PC-3 (cell line): ENCODE measurements at regions not wholly inside any gene's neighbourhood (a gene's known extent, or its start where the extent isn't known, plus 50 kb on each side); places are given as distances from the start of the nearest gene placed in this dataset.

Source experiments
- ATAC-seq: fragments of 200-7000 bp; cut with Tn5 transposase; 2 replicates; pipeline ENCODE4 v1.9.1; 2020; ENCODE audit warnings: mild to moderate bottlenecking, moderate library complexity
- BruUV-seq: library from RNA; stranded (reverse); fragments of 400-500 nt; replicated peaks from 2 replicates; lab custom pipeline; 2021; lab: Mats Ljungman, UMichigan
- CTCF ChIA-PET: fragments of 300-600 bp; sonication (Branson Sonifier 250); formaldehyde crosslinking; loops from one replicate; lab custom pipeline; 2022; ENCODE audit warnings: antibody characterized with exemption; lab: Charles Lee
- POLR2A ChIA-PET: fragments of 300-600 bp; sonication (Branson Sonifier 250); formaldehyde crosslinking; loops from one replicate; lab custom pipeline; 2022; ENCODE audit warnings: antibody characterized with exemption; ENCODE audit not compliant: unreplicated experiment; lab: Charles Lee
- DNase-seq: peaks from one replicate; pipeline ENCODE4 v3.0.0-alpha.2; 2015
- H2AFZ ChIP-seq: fragments of 300-600 bp; sonication (generic); 2 replicates; pipeline ENCODE4 v1.6.0; 2016; ENCODE audit warnings: antibody characterized with exemption, low read length
- H3F3A ChIP-seq: fragments of 300-600 bp; sonication (generic); one replicate; pipeline ENCODE4 v1.6.0; 2017; ENCODE audit warnings: antibody characterized with exemption, low read length, control low read depth, mild to moderate bottlenecking; ENCODE audit not compliant: unreplicated experiment
- H3K27ac ChIP-seq: fragments of 300-600 bp; sonication (generic); 2 replicates; pipeline ENCODE4 v1.5.1; 2016; ENCODE audit warnings: mild to moderate bottlenecking, low read length
- H3K27me3 ChIP-seq: fragments of 300-600 bp; sonication (generic); 2 replicates; pipeline ENCODE4 v1.6.1; 2016; ENCODE audit warnings: low read length, mixed read lengths
- H3K36me3 ChIP-seq: fragments of 300-600 bp; sonication (generic); 2 replicates; pipeline ENCODE4 v1.6.1; 2016; ENCODE audit warnings: low read depth, mixed run types, low read length, mixed read lengths
- H3K4me1 ChIP-seq: fragments of 300-600 bp; sonication (generic); 2 replicates; pipeline ENCODE4 v1.5.1; 2016; ENCODE audit warnings: low read length; ENCODE audit not compliant: insufficient read depth
- H3K4me2 ChIP-seq: fragments of 300-600 bp; sonication (generic); 2 replicates; pipeline ENCODE4 v1.6.0; 2016; ENCODE audit warnings: low read length
- H3K4me3 ChIP-seq: fragments of 300-600 bp; sonication (generic); 2 replicates; pipeline ENCODE4 v1.5.1; 2016; ENCODE audit warnings: mild to moderate bottlenecking, low read length, mixed read lengths
- H3K79me2 ChIP-seq: fragments of 300-600 bp; sonication (generic); 2 replicates; pipeline ENCODE4 v1.6.1; 2017; ENCODE audit warnings: low read length, mixed read lengths
- H3K9ac ChIP-seq: fragments of 300-600 bp; sonication (generic); 2 replicates; pipeline ENCODE4 v1.6.0; 2016; ENCODE audit warnings: mild to moderate bottlenecking, low read length
- H3K9me2 ChIP-seq: fragments of 300-600 bp; sonication (generic); replicated peaks from 2 replicates; pipeline ENCODE4 v1.6.1; 2016; ENCODE audit warnings: mixed run types, low read length, mixed read lengths
- H3K9me3 ChIP-seq: fragments of 300-600 bp; sonication (generic); 2 replicates; pipeline ENCODE4 v1.6.1; 2016; ENCODE audit warnings: low read length, mixed read lengths
- H4K20me1 ChIP-seq: fragments of 300-600 bp; sonication (generic); 2 replicates; pipeline ENCODE4 v1.6.1; 2016; ENCODE audit warnings: low read length, mixed read lengths
- EZH2 ChIP-seq: fragments of 300-600 bp; sonication (generic); IDR thresholded peaks from one replicate; pipeline ENCODE4 v1.6.1; 2017; ENCODE audit warnings: antibody characterized with exemption, mild to moderate bottlenecking, low read length; ENCODE audit not compliant: unreplicated experiment
- EZH2phosphoT487 ChIP-seq: fragments of 300-600 bp; sonication (generic); IDR thresholded peaks from 2 replicates; pipeline ENCODE4 v1.6.1; 2018; ENCODE audit warnings: mild to moderate bottlenecking, antibody characterized with exemption, low read length, borderline replicate concordance
- intact Hi-C: fragments of 100-400 bp; cut with micrococcal nuclease; formaldehyde crosslinking; loops from 2 replicates; pipeline ENCODE4 v1.9.0; 2023
- TF ChIP-seq, protein P1 (sequence below): fragments of 300-600 bp; sonication (generic); conservative IDR thresholded peaks from 2 replicates; pipeline ENCODE4 v1.5.1; 2017; ENCODE audit warnings: antibody characterized with exemption, low read depth, mild to moderate bottlenecking, low read length

DNA sequence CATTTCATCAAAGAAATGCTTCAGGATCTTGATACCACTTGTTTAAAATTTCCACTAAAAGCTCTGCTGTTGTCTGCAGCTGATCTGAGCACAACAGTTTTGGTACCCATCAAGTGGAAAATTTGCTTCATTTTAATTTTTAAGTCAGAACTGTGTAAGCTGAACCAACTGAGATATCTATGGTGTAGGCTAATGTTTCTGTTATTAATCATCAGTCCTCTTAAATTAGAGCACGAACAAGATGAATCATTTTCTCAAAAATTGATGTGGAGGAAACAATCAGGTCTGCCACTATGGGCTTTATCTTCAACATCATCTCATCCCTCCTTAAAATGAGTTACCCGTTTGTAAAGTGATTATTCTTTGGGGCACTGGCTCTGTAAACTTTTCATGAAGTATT lies 221.5 kb upstream of the NBEA start:
- ATAC-seq, result peak; percentile 8

DNA sequence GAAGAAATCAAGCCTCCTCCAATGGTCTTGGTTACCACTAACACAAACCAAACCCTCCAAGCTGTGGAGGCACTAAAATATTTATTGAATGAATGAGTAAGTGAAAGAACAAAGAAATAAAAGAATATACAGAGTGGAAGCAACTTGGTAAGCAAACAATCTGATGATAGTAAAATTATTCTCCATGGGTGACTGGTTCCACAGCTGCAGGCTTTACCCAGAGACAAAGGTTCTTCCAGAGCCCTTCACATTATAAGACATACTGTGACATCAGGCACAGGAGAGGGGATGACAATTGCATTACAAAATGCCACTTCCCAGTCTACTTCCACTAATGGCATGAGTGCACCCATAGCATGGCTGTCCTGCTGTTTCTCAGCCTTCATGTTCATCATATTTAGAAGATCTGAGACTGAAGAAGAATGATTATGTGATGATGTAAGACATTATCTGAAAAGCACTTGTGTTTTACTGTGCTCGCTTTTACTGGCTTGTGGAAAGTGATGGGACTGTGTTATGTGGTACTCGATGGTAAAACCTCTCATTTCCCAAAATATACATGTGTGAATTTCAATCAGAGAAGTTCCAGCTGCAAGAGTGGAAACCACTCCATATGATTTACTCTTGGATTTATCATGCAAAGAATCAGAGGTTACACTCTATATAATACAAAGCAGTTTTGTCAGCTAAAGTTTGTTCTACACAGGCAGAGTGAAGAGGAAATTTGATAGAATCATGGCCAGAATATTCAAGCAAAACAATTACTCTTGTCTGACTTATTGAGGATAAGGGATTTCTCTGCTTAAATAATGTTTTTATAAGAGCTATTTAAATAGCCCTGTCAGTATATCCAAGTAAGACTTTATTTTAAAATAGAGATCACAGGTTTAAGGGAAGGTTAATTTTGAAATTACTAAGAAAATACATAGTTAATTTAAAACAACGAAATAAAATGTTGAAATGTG lies 220.2 kb upstream of the NBEA start:
- H3K79me2 ChIP-seq, result no peaks in the 10 kb centered on the region
- H3K9me2 ChIP-seq, result no peaks in the 10 kb centered on the region
- H3K4me2 ChIP-seq, result peak overlapping the region; percentile 3; the same call in 1 of the 2 replicates
- ChIA-PET CTCF (no interaction called here), POLR2A (no interaction called here)
- no peak overlapping the region for H3K9ac ChIP-seq
- ATAC-seq, result peak; percentile 93
- no peaks in the 10 kb centered on the region for H3K36me3 ChIP-seq
- no TSS peak for BruUV-seq
- peak overlapping the region; percentile 57 for H3K27ac ChIP-seq
- H2AFZ ChIP-seq, result no peak overlapping the region
- intact Hi-C loops, result loop anchor here (1.0 to 5.0 kb wide), 7 partner anchors 105 to 435 kb away; partner anchors contain the start of gene NBEA
- H3F3A ChIP-seq, result no peaks in the 10 kb centered on the region
- no peaks in the 10 kb centered on the region for H3K9me3 ChIP-seq
- H3K27me3 ChIP-seq, result no peaks in the 10 kb centered on the region
- peak; percentile 49 for DNase-seq
- no peak overlapping the region for H3K4me3 ChIP-seq
- no peak for TF ChIP-seq EZH2phosphoT487
- TF ChIP-seq, protein P1, sequence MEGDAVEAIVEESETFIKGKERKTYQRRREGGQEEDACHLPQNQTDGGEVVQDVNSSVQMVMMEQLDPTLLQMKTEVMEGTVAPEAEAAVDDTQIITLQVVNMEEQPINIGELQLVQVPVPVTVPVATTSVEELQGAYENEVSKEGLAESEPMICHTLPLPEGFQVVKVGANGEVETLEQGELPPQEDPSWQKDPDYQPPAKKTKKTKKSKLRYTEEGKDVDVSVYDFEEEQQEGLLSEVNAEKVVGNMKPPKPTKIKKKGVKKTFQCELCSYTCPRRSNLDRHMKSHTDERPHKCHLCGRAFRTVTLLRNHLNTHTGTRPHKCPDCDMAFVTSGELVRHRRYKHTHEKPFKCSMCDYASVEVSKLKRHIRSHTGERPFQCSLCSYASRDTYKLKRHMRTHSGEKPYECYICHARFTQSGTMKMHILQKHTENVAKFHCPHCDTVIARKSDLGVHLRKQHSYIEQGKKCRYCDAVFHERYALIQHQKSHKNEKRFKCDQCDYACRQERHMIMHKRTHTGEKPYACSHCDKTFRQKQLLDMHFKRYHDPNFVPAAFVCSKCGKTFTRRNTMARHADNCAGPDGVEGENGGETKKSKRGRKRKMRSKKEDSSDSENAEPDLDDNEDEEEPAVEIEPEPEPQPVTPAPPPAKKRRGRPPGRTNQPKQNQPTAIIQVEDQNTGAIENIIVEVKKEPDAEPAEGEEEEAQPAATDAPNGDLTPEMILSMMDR, result no peak
- TF ChIP-seq EZH2, result no peak
- no peaks in the 10 kb centered on the region for H4K20me1 ChIP-seq
- H3K4me1 ChIP-seq, result peaks cover 36% of the 10 kb centered on the region

More for the DNA sequence above, 221.5 kb upstream of the NBEA start:
- Histone ChIP-seq H4K20me1 (no peaks in the 10 kb centered on the region), H3K27ac (peak overlapping the region; percentile 45), H3K9ac (no peak overlapping the region), H3F3A (no peaks in the 10 kb centered on the region), H3K4me2 (0 out of 2 replicates have a peak overlapping the region, but pooled peaks have one; percentile 17), H3K4me3 (no peak overlapping the region), H3K9me2 (no peaks in the 10 kb centered on the region), H3K79me2 (no peaks in the 10 kb centered on the region), H3K4me1 (peaks cover 36% of the 10 kb centered on the region), H3K36me3 (no peaks in the 10 kb centered on the region), H3K27me3 (no peaks in the 10 kb centered on the region), H2AFZ (no peak overlapping the region), H3K9me3 (no peaks in the 10 kb centered on the region)
- no TSS peak for BruUV-seq
- POLR2A ChIA-PET, result no interaction called here
- TF ChIP-seq EZH2phosphoT487 (no peak), EZH2 (no peak)
- TF ChIP-seq, protein P1, result no peak
- CTCF ChIA-PET, result no interaction called here
- intact Hi-C loops, result loop anchor here (1.0 to 5.0 kb wide), 7 partner anchors 107 to 437 kb away; partner anchors contain the start of gene NBEA
- peak; percentile 43 for DNase-seq
